ENCODE measurements at regions not wholly inside any gene's neighbourhood (a gene's known extent, or its start where the extent isn't known, plus 50 kb on each side); places are given as distances from the start of the nearest gene placed in this dataset.

- Histone ChIP-seq H3K9me3 (no peaks in the 10 kb centered on the region), H3K4me3 (no peak overlapping the region), H3K27ac (no peak overlapping the region), H3K27me3 (no peaks in the 10 kb centered on the region), H3K4me1 (peaks cover 10% of the 10 kb centered on the region), H3K36me3 (ENCODE audit: low read depth, missing control alignments) (no peaks in the 10 kb centered on the region)
- DNase-seq = no peak
- TF ChIP-seq POLR2A (IDR thresholded peaks at IDR 0.05) = no peak
- no peak for TF ChIP-seq CTCF (IDR thresholded peaks at IDR 0.05)
- intact Hi-C loops (cut with DNase I; ENCODE audit: low total_unique reads) = no loop called here
- WGBS, 2 donors = 55 to 67% methylated on average over 4 of the region's 4 CpGs
Observed at GRCh38 chr9:87381050-87381711, 116.5 kb upstream of the DAPK1 start.

DNA sequence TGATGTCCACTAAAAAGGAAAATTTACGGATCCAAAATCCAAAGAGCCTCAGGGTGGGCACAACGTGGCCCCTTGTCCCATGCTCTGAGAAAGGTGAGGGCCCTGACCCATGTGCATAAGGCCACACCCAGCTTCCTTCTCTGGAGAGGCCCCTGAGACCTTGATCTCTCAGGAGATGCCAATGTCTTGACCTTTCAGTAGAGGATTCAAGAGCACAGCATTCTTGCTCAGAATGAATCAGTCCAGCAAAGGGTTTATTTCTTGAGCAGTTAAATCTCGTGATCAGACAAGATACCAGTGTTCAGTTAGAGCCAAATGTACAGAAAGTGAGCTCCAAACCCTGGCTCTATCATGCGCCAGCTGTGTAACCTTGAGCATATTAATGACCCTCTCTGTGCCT, 115.9 kb upstream of the DAPK1 start:
- Histone ChIP-seq H3K4me3 (no peak overlapping the region), H3K9me3 (no peaks in the 10 kb centered on the region), H3K4me1 (peaks cover 10% of the 10 kb centered on the region), H3K27me3 (no peaks in the 10 kb centered on the region), H3K36me3 (ENCODE audit: low read depth, missing control alignments) (no peaks in the 10 kb centered on the region), H3K27ac (no peak overlapping the region)
- intact Hi-C loops (cut with DNase I; ENCODE audit: low total_unique reads) = no loop called here
- DNase-seq = no peak
- no peak for TF ChIP-seq POLR2A (IDR thresholded peaks at IDR 0.05)
- no peak for TF ChIP-seq CTCF (IDR thresholded peaks at IDR 0.05)
- WGBS, 2 donors = 29 to 42% methylated on average over 4 of the region's 4 CpGs

DNA sequence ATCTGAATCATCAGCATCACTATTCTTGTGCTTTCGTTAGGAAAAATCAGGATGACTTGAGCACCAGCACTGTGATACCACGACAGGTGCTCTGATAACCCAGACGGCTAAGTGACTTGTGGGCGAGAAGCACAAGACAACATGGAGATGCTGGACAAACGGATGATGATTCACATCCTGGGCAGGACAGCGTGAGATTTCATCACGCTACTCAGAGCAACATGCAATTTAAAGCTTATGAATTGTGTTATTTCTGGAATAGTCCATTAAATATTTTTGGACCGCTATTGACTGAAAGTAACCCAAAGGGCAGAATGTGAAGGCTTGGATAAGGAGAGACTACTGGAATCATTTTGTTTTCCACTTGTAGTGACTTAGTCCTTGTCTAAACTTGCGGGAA, 114.8 kb upstream of the DAPK1 start:
- intact Hi-C loops (cut with DNase I; ENCODE audit: low total_unique reads) = no loop called here
- Histone ChIP-seq H3K4me3 (no peak overlapping the region), H3K27ac (no peak overlapping the region), H3K27me3 (no peaks in the 10 kb centered on the region), H3K4me1 (peaks cover 10% of the 10 kb centered on the region), H3K9me3 (no peaks in the 10 kb centered on the region), H3K36me3 (ENCODE audit: low read depth, missing control alignments) (no peaks in the 10 kb centered on the region)
- DNase-seq = peak; percentile 33
- TF ChIP-seq POLR2A (IDR thresholded peaks at IDR 0.05) (no peak), CTCF (IDR thresholded peaks at IDR 0.05) (no peak)
- WGBS, 2 donors = 46 to 61% methylated on average over 9 of the region's 9 CpGs

DNA sequence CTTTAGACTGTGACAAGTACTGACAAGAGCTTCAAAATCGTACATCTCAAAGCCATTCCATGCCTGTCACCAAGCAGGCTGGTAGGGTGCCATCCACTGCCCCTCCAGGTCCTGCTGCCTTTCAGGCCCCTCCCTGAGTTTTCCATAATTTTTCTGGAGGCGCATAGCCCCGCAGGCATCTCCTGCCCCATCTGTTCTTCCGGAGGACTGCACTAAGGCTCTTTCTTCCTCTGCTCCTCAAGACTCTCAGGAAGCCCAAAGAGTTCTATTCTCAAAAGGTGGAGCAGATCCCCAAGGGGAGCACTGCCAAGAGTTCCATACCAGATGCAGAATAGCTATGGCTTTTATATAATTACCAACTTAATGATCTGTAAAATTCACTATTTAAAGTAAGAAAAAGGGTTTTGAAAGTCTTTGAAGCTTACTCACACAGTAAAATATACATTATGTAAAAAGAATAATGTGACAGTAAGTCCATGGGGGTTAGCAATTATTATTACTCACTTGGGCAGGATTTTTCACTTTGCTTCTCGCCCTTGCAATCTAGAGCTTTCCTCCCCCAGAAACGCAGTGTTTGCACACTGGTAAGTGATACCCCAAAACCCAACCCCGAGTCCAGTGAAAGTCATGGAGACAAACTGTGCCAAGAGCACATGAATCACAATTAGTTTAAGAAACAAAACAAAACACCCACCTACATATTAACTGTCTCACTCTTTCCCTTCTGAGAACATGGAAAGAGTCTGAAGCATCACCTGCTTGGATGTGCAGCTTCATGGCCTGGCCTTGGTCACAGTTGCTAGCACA, 114.1 kb upstream of the DAPK1 start:
- DNase-seq = no peak
- H3K27me3 ChIP-seq = no peaks in the 10 kb centered on the region
- H3K4me1 ChIP-seq = peaks cover 10% of the 10 kb centered on the region
- no peak overlapping the region for H3K4me3 ChIP-seq
- no peak overlapping the region for H3K27ac ChIP-seq
- intact Hi-C loops (cut with DNase I; ENCODE audit: low total_unique reads) = no loop called here
- no peaks in the 10 kb centered on the region for H3K9me3 ChIP-seq
- TF ChIP-seq CTCF (IDR thresholded peaks at IDR 0.05) (no peak), POLR2A (IDR thresholded peaks at IDR 0.05) (no peak)
- no peaks in the 10 kb centered on the region for H3K36me3 ChIP-seq (ENCODE audit: low read depth, missing control alignments)
- 84 to 90% methylated on average over 7 of the region's 7 CpGs for WGBS, 2 donors

All from testis (tissue), 2 donors.